NCI-H69 (cell line): ENCODE measurements at regions not wholly inside any gene's neighbourhood (a gene's known extent, or its start where the extent isn't known, plus 50 kb on each side); places are given as distances from the start of the nearest gene placed in this dataset.

Experiments used
- DNase-seq: peaks from one replicate; lab custom pipeline; 2025; lab: John Stamatoyannopoulos, UW

GRCh38 chr12:24226745-24227350 lies 277.4 kb upstream of the SOX5 start:
- DNase-seq: peak; percentile 51

GRCh38 chr12:24224401-24224800 lies 274.9 kb upstream of the SOX5 start:
- DNase-seq: no peak

GRCh38 chr12:24223926-24224325 lies 274.5 kb upstream of the SOX5 start:
- DNase-seq: no peak

GRCh38 chr12:24222968-24223367 lies 273.5 kb upstream of the SOX5 start:
- no peak for DNase-seq

- peak; percentile 90 for DNase-seq
Observed at GRCh38 chr12:24212496-24212895, 263.0 kb upstream of the SOX5 start.

- peak; percentile 91 for DNase-seq
Observed at GRCh38 chr12:24206621-24207020, 257.2 kb upstream of the SOX5 start.

GRCh38 chr12:24201258-24201970 lies 251.9 kb upstream of the SOX5 start:
- peak; percentile 48 for DNase-seq

GRCh38 chr12:24200010-24200409 lies 250.5 kb upstream of the SOX5 start:
- DNase-seq: no peak

GRCh38 chr12:24198936-24199671 lies 249.6 kb upstream of the SOX5 start:
- peak; percentile 76 for DNase-seq

- DNase-seq: no peak
Observed at GRCh38 chr12:24198070-24198469, 248.6 kb upstream of the SOX5 start.

GRCh38 chr12:24197532-24197931 lies 248.1 kb upstream of the SOX5 start:
- DNase-seq: peak; percentile 64

GRCh38 chr12:24195063-24195462 lies 245.6 kb upstream of the SOX5 start:
- DNase-seq: no peak

GRCh38 chr12:24191117-24191516 lies 241.6 kb upstream of the SOX5 start:
- no peak for DNase-seq

- DNase-seq: no peak
Observed at GRCh38 chr12:24185782-24186181, 236.3 kb upstream of the SOX5 start.

GRCh38 chr12:24177889-24178288 lies 228.4 kb upstream of the SOX5 start:
- no peak for DNase-seq

- DNase-seq: no peak
Observed at GRCh38 chr12:24175929-24176328, 226.5 kb upstream of the SOX5 start.

GRCh38 chr12:24175284-24175683 lies 225.8 kb upstream of the SOX5 start:
- peak; percentile 7 for DNase-seq

- DNase-seq: peak; percentile 89
Observed at GRCh38 chr12:24173067-24173466, 223.6 kb upstream of the SOX5 start.

GRCh38 chr12:24172773-24173066 lies 223.2 kb upstream of the SOX5 start:
- DNase-seq: peak; percentile 18

GRCh38 chr12:24172031-24172772 lies 222.7 kb upstream of the SOX5 start:
- no peak for DNase-seq

GRCh38 chr12:24155042-24155441 lies 205.6 kb upstream of the SOX5 start:
- DNase-seq: no peak

GRCh38 chr12:24153079-24153478 lies 203.6 kb upstream of the SOX5 start:
- DNase-seq: peak; percentile 4

- DNase-seq: no peak
Observed at GRCh38 chr12:24152270-24152669, 202.8 kb upstream of the SOX5 start.
